T-helper 2 cell (primary cell): ENCODE measurements at regions not wholly inside any gene's neighbourhood (a gene's known extent, or its start where the extent isn't known, plus 50 kb on each side); places are given as distances from the start of the nearest gene placed in this dataset.
A peak's percentile ranks its signal among the peaks of the same experiment; 100 is the strongest.
"Not testable (repeated sequence)": the region's sequence is repeated elsewhere in the genome, so short reads cannot be mapped to it uniquely, and the experiment has no call there.

Source experiments
- DNase-seq, 5 experiments: peaks; one replicate each; pipeline versions ENCODE4 v3.0.0 to v3.0.0-alpha.2; 2012 to 2022

DNA sequence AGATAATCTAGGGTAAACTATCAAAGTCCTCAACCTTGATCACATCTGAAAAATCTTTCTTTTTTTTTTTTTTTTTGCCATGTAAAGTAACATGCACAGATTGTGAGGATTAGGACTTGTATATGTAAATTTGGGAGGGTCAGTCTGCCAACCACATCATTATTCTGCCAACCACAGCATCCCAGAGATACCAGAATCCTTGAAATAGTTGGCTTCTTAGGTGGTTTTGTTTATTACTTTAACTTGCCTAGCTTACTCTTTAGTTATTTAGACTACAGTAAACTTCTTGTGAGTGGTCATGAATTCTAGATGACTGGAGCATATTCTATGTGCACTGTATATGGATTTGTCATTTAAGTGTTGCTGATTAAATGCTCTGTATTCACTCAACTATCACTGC lies 242.1 kb upstream of the RBMS1 start:
- no peak for DNase-seq

DNA sequence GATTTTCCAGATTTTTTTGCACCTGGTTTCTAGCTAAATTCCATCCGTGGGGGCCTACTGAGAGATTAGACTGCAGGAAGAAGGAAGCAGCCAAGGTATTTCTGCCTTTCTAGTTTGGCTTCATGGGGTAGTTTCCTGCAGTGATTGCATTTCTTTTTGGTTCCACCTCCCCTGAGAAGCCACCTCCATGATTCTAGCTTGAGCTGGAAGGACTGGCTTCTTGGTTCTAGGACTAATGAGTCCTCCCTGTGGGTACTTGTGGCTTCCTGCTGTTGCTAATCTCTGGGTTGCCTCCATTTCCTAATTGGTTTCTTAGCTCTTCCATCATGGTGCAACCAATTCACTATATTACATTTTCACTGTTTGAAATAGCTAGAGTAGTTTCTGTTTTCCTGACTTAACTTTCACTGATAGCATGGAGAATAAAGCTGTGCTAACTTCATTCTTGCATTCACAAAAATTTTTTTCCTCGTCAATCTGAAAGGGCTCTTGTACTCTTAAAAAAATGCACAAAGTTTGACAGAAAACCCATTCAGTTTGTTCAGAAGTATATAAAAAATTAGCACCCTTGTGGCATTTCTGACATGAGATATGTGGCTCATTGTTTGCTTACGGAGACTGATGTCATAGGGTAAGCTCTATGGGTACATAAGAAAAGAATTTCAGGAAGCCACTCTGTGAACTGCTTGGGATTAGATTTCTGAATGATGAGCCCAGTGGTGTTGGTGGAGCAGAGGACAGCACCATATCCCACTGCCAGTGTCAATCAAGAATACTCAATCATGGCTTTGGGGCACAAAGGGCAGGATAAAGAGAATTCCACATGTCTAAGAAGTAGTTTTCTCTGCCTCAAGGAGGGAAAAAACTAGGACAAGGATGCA lies 242.8 kb upstream of the RBMS1 start:
- DNase-seq, result no peak

DNA sequence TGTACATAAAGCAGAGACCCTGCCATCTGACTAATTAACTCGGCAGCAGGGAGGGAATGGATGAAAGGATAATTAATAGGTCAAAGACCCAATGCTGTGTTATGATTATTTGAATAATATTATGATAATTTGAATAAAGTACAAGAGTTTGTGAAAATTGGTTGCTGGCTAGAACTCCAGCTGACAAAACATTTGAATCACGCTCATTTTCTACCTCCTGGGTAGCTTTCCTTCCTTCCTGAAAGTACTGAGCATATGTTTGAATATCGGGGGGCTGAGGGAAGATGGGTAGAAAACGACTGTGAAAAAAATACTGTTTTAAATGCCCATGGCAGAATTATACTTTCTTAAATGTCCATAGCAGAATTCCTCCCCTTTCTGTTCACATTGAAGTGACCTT lies 243.6 kb upstream of the RBMS1 start:
- no peak for DNase-seq

DNA sequence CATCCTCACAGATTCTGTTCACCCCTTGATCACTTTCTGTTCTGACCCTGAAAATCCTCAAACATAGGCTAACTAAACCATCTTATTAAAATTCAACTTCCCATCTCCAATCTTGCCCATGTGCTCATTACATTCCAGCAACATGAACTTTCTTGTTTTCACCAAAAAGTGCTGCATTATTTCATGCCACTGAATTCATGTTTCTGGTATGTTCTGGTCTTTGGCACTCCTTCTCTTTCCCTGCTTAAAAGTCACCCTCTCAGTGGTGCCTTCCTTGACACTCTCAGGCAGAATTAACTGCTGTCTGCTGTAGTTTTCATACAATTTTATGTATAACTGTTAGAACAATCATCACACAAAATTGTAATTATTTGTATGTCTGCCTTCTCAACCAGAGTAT lies 247.7 kb upstream of the RBMS1 start:
- DNase-seq, result no peak

DNA sequence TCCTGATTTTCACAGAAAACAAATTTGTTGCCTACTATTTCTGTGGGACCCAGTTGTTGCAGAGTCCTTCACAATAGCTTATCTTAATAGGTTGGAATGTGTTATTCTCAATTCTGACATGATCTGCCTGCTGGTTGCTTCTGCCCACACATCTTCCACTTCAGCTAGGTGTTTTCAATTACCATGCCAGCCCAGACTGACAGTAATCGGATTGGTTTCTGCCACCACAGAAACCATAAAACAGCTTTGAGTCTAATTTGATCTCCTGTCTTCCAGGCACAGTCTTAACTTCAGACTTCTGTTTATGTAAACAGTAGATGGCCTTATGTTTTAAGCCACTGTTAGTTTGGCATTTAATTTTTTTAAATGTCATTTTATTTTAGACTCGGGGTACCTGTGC lies 248.2 kb upstream of the RBMS1 start:
- DNase-seq, result peak in 1 of 5 experiments; percentile 16

DNA sequence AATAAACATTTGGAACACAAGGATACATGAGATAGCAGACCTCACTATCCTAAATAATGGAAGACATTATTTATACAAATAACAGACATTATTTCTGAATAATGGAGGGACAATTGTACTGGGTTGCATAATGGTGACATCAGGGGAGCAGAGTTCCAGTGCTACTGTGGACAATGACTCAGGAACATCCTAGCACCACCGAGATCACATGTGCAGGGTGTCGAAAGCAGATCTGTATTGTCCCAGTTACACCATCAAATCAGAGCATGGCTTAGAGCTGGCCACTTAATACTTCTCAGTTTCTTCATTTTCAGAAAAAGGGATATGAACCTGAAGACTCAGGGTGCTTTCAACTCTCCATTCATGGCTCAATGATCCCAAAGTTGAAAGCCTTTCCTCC lies 249.1 kb upstream of the RBMS1 start:
- DNase-seq, result no peak

DNA sequence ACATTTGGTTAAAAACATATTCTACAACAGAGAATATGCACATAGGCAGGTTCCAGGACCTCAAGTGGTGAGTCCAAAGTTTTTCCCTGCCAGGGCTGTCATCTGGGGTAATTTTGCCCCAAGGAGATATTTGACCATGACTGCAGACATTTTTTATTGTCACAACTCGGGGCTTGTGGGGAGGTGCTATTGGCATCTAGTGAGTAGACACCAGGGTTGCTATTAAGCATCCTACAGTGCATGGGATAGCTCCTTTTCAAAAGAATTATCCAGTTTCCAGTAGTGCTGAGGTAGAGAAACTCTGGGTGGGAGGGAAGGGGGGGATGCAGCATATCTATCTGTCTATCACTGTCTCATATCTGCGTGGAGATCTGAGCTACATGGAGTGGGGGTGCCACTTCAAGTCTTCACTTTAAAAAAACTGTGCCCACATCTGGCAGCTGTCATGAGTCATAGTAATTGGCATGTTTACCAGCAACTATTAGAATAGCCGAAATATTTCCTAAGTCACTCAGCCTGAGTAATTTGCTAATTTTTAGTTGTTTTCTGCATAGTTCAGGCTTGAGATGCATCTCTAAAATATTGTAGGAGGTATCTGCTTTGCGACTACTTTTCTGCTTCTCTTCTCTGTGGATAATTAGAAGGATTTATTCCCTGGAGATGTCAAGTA lies 254.0 kb upstream of the RBMS1 start:
- no peak for DNase-seq

DNA sequence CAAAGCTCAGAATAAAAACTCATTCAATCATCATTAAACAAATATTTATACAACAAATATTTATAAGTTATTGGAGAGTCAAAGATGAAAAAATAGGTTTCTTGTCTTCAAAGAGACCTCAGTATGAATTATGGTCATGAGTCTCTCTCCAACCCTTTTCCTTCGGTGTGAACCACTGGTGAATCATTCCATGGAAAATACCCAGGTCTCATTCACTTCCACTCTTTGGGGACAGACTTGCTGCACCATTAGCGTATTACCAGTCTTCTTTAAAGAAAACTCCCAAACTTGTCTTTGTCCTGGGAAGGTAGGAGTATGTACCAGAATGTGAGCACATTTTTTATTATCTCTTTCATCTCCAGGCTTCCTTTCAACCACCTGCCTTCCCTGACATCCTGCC lies 257.4 kb upstream of the RBMS1 start:
- no peak for DNase-seq

DNA sequence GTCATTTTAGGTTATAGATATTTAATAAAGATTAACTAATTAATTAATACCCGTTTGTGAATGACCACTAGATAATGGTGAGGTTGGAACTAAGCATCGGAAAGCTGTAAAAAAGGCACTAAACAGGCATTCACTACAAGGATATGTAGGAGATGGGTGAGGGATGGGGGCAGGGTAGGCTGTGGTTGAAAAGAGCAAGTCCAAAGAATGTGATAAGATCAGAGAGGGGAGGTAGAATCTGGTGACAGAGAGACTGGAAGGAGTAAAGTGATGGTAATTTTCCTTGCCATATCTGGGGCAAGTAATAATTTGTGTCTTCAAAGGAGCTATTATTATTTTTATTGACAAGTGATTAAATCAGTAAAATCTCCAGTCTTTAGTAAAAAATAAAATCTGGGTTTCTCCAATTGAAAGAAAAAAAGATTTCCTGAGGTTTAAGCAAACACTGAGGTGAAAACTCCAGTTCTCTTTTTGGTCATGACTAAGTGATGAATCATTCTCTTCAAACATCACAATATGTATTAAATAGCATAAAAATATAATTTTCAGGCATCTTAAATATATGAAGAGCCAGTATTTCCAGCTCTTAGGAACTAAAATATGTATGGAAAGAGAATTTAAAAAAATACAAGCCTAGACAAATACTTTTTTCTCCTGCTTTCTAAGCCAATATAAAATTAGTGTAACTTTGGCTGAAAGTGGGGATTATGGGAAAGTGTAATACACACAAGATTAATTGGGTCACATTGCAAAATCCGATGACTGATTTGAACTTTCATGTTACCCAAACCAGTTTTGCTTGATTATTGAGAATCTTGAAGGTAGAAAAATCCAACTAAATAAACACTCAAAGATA lies 259.1 kb upstream of the RBMS1 start:
- DNase-seq, result no peak

DNA sequence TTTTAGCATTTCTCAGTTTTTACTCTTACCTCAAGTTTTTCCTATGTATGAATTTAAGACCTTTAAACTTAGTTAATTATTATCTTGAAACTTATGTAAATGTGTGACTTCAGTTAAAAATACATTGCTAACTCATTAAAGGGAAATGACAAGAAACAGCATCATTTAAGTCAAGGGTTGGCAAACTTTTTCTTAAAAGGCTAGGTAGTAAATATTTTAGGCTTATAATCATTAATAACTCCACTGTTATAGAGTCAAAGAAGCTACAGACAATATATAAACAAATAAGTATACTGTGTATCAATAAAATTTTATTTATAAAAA lies 259.7 kb upstream of the RBMS1 start:
- DNase-seq, result no peak

DNA sequence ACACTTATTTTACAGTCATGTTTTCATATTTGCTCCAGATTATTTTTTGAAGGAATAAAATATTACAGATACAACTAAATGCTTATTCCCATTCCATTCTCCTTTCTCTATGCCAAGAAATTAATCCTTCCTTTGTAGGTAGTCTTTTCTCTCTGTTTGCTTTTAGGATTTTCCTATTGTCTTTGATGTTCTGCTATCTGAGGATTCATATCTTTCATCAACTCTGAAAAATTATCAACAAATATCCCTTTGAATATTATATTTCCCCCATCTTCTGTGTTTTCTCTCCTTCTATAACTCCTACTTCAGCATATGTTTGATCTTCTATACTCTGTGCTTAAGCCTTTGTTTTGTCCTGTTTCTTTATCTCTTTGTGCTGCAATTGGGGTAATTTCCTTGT lies 260.4 kb upstream of the RBMS1 start:
- no peak for DNase-seq

DNA sequence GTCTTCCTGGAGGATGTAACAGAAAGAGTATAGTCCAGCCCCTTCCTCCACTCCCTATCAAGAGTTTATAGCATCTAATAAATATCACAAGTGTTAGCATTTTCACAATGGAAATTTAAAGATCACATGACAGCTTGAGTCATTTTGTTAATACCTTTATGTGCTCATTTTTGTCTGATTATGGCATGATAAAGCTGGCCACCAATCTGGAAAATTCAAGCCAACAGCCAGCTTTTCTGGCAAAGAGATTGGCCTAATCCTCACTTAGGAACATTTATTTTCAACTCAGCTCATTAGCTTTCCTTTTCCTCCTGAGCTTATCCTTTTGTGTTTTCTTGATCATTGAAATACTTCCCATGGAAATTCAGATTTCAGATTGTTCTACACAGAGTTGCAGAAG lies 262.9 kb upstream of the RBMS1 start:
- no peak for DNase-seq

DNA sequence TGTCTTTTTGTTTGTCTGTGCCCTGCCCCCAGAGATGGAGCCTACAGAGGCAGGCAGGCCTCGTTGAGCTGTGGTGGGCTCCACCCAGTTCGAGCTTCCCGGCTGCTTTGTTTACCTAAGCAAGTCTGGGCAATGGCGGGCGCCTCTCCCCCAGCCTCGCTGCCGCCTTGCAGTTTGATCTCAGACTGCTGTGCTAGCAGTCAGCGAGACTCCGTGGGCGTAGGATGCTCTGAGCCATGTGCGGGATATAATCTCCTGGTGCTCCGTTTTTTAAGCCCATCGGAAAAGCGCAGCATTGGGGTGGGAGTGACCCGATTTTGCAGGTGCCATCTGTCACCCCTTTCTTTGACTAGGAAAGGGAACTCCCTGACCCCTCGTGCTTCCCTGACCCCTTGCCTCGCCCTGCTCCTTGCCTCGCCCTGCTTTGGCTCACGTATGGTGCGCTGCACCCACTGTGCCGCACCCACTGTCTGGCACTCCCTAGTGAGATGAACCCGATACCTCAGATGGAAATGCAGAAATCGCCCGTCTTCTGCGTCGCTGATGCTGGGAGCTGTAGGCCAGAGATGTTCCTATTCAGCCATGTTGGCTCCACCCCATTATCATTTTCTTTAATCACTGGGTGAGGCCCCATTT lies 269.0 kb upstream of the RBMS1 start:
- not testable (repeated sequence) for DNase-seq

DNA sequence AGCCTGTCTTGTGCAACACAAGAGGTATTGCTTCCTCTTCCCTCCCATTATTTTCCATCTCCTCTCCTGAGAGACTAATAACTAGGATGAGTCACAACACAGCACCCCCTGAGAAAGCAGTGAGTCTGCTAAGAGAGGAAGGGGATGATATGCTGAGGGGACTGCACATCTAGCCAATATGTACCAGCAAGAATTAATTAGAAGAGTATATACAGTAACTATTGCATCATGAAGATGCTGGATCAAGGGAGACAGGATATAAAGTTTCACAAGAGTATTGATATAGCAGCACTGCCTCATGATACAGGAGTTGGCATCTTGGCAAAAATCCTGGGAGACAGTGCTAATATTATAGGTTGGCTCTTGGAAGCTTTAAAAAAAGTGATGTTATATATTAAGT lies 289.9 kb upstream of the RBMS1 start:
- DNase-seq, result no peak

DNA sequence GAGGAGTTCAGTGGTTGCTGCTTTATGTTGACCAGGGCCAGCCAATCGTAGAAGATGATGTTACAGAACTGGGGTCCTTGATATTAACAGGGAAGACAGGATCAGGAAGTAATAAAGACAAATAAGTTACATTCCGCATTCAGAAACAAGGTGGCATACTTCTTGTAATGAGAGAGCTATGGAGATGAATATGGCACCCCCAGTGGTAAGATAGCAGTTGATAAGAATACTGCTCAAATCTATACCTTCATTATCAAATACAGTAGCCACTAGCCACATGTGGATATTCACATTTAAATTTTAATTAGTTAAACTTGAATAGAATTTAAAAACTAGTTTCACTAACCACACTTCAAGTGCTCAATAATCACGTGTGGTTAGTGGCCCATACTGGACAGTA lies 290.4 kb upstream of the RBMS1 start:
- DNase-seq, result no peak

DNA sequence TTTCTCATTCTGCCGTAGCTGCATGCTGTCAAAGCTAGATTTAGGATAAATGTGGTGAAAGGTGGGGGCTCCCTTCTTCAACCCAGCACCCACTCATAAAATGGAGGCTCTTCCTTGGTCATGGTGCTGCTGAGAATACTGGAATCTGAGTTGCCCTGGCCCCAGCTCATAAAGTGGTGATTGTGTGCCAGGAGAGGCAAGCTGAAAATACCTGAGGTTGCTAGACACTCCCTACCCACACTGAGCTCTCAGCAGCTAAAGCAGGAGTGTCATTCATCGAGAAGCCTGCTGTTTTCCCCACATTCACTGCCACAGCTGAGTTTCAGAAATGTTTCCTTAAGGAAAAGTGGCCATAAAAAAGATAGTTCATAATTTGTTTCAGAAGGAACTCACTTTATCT lies 297.1 kb upstream of the RBMS1 start:
- DNase-seq, result no peak

DNA sequence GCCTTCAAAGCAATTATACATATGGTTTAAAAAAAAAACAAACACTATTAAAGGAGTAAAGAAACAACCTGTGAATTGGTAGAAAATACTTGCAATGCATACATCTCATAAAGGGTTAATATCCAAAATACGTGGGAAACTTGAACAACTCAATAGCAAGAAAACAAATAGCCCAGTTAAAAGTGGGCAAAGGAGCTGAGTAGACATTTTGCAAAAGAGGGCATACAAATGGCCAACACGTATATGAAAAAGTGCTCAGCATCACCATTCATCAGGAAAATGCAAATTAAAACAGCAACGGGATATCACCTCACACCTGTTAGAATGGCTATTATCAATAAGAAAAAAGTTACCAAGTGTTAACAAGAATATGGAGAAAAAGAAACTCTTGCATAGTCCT lies 298.3 kb upstream of the RBMS1 start:
- no peak for DNase-seq

DNA sequence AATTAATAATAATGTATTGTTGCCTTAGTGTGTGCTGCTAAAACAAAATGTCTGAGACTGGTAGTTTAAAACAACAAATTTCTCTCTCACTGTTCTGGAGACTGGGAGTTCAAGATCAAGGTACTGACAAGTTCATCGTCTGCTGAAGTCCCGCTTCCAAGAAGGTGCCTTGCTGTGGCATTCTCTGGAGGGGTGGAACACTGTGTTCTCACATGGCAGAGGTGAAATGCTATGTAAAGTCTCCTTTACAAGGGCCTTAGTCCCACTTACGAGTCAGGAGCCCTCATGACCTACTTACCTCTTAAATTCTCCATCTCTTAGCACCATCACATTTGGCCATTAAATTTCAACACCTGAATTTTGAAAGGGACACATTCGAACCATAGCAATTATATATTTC lies 299.2 kb upstream of the RBMS1 start:
- no peak for DNase-seq

DNA sequence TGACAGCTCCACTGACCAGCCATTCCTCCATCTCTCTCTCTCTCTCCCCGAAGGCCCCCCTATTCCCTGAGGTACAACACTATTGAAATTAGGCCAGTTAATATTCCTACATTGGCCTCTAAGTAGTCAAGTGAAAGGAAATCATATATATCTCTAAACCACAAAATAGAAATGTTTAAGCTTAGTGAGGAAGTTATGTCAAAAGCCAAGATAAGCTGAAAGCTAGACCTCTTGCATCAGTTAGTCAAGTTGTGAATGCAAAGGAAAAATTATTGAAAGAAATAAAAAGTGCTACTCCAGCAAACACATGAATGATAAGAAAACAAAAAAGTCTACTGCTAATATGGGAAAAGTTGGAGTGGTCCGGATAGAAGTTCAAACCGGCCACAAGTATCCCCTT lies 301.3 kb upstream of the RBMS1 start:
- no peak for DNase-seq

DNA sequence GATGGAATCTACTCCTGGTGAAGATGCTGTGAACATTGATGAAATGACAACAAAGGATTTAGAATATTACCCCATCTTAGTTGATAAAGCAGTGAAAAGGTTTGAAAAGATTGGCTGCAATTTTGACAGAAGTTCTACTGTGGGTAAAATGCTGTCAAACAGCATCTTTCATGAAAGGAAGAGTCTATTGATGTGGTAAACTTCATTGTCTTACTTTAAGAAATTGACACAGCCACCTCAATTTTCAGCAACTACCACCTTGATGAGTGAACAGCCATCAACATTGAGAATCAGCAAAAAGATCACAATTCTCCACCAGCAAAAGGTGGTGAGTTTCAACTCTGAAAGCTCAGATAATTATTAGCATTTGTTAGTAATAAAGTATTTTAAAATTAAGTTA lies 310.3 kb upstream of the RBMS1 start:
- DNase-seq, result no peak

DNA sequence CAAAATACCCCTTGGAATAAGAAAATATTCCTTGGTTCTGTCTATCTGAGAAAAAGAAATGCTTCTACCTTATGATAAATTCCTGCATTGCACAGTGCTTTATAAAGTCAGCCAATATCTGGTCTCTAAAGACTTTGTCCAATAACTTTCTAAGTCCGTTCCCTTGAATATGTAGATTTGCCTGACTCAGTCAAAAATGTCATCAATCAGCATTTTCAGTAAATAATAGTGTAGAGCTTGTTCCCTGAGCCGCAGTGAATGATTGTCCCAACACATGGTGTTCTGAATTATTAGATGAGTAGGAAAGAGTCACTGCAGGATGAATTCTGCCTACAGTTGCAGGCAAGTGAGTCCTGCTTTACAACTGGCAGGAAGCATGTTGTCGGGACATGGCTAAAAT lies 316.8 kb upstream of the RBMS1 start:
- DNase-seq, result no peak

DNA sequence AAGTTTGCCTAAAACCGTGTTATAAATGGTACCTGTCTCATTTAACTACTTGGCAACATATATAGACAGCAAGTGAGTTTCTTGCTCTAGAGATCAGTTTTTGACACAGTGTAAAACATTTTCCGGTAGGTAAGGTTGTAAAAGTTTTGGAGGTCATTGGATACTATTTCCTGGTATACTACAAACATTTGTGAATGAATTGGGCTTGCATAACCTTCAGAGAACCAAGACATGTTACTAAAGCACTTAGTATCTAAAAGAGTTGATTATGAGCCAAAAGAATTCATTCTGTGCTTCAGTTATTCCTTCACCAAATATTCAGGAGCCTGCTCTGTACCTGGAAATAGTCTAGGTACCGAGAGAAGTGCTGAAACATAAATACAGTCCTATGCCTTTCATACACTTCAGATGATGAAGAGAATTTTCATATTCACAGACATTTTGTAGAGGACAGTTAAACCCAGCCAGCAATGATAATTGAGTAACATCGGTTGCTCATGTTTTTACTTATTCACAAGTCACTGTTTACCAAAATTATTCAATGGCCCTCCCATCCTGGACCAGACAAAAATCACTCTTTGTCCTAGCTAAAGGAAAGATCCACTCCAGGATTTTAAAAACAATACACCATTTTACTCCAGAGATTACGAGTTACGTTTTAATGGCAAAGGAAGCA lies 319.4 kb upstream of the RBMS1 start:
- no peak for DNase-seq

DNA sequence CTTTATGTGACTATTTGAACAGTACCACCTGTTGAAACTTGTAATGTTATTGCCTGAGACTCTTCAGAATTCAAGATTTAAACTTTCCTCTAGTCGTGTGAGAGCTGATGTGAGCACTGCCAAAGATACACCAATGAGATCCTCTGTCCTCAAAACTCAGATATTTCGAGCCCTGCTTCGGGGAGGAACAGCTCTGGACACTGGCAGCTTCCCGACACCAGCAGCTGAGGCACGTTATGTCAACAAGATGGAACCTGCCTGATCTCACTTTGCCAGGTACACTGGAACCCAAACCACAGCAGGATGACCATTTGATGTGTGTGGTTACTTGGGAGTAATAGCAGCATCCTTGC lies 319.9 kb upstream of the RBMS1 start:
- DNase-seq, result no peak
